ENCODE measurements at regions not wholly inside any gene's neighbourhood (a gene's known extent, or its start where the extent isn't known, plus 50 kb on each side); places are given as distances from the start of the nearest gene placed in this dataset.

DNA sequence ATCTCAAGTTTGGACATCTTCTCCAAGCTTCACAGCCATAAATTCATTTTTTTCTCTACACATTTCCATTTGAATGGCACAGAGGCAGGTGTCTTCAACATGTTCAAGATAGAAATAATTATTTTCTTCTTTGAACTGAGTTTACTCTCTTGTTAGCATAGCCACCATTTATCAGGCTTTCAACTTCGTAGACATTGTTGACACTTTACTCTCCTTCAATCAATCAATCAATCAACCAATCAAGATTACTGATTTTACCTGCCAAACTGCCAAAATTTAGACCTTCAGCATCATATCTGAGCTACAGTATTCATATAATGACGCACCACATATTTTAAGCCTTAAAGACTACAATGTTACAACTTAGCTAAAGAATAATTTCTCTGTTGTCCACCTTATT lies 300.1 kb upstream of the LUZP2 start:
- TF ChIP-seq, protein P1, sequence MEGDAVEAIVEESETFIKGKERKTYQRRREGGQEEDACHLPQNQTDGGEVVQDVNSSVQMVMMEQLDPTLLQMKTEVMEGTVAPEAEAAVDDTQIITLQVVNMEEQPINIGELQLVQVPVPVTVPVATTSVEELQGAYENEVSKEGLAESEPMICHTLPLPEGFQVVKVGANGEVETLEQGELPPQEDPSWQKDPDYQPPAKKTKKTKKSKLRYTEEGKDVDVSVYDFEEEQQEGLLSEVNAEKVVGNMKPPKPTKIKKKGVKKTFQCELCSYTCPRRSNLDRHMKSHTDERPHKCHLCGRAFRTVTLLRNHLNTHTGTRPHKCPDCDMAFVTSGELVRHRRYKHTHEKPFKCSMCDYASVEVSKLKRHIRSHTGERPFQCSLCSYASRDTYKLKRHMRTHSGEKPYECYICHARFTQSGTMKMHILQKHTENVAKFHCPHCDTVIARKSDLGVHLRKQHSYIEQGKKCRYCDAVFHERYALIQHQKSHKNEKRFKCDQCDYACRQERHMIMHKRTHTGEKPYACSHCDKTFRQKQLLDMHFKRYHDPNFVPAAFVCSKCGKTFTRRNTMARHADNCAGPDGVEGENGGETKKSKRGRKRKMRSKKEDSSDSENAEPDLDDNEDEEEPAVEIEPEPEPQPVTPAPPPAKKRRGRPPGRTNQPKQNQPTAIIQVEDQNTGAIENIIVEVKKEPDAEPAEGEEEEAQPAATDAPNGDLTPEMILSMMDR (IDR thresholded peaks at IDR 0.05; ENCODE audit: low read depth, low read length), result no peak
- no peak for TF ChIP-seq EZH2phosphoT487 (IDR thresholded peaks at IDR 0.05; ENCODE audit: low read depth)
